ENCODE measurements at regions not wholly inside any gene's neighbourhood (a gene's known extent, or its start where the extent isn't known, plus 50 kb on each side); places are given as distances from the start of the nearest gene placed in this dataset.

GRCh38 chr3:157573281-157573680 is 70.1 kb upstream of the VEPH1 start:
- TF ChIP-seq CTCF (IDR thresholded peaks at IDR 0.05) (no peak), POLR2A (IDR thresholded peaks at IDR 0.05) (no peak)
